BLaER1 treated with 17β-estradiol and CSF1 and Interleukin-3, amounts not matched to agents 10 nM and 100 nM (cell line): ENCODE measurements at regions not wholly inside any gene's neighbourhood (a gene's known extent, or its start where the extent isn't known, plus 50 kb on each side); places are given as distances from the start of the nearest gene placed in this dataset.

Source experiments
- H3K27ac ChIP-seq, 11 experiments: shearing (Covaris generic); formaldehyde crosslinking; 2 replicates each; pipeline ENCODE4 v1.8.1; 2022
- H3K27me3 ChIP-seq, 11 experiments: shearing (Covaris generic); formaldehyde crosslinking; 2 replicates each; pipeline ENCODE4 v1.8.1; 2022
- H3K36me3 ChIP-seq, 11 experiments: shearing (Covaris generic); formaldehyde crosslinking; 2 replicates each; pipeline ENCODE4 v1.8.1; 2022
- H3K4me1 ChIP-seq, 10 experiments: shearing (Covaris generic); formaldehyde crosslinking; 2 replicates each; pipeline ENCODE4 v1.8.1; 2022
- H3K4me2 ChIP-seq, 11 experiments: shearing (Covaris generic); formaldehyde crosslinking; 2 replicates each; pipeline ENCODE4 v1.8.1; 2022
- H3K4me3 ChIP-seq, 10 experiments: shearing (Covaris generic); formaldehyde crosslinking; 2 replicates each; pipeline ENCODE4 v1.8.1; 2022
- H3K9ac ChIP-seq, 11 experiments: shearing (Covaris generic); formaldehyde crosslinking; 2 replicates each; pipeline ENCODE4 v1.8.1; 2022
- H3K9me3 ChIP-seq, 11 experiments: shearing (Covaris generic); formaldehyde crosslinking; replicated peaks in 1 of 11; 2 replicates each; pipeline ENCODE4 v1.8.1; 2022
- H4K20me1 ChIP-seq, 11 experiments: shearing (Covaris generic); formaldehyde crosslinking; 2 replicates each; pipeline ENCODE4 v1.8.1; 2022
- Cebpa-rat ChIP-seq, 11 experiments: shearing (Covaris generic); IDR thresholded peaks; 2 replicates each; pipeline ENCODE4 v1.8.1; 2022

DNA sequence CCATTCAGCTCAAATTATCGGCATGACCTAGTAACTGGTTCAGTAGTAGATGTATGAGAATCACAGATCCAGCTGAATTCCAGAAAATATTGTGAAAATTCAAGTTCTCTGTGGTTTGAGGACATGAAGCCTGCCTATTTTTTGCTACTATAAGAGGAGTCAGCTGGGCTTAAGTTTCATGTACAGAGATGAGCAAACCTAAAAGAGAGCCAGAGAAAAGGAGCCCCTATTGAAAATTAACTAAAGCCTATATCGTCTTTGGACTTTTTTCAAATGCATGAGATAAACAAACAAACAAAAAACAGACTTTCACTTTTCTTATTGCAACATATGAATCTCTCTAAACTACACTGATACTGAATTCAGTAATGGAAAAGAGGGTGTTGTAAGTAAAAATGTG, 106.8 kb upstream of the SPRY2 start:
- H3K9me3 ChIP-seq, result peaks cover 14 to 31% (median 27%) of the 10 kb centered on the region in 11 experiments; a peak in 21 of 22 replicates
- H4K20me1 ChIP-seq, result no peaks in the 10 kb centered on the region
- TF ChIP-seq Cebpa-rat (IDR thresholded peaks at IDR 0.05), result no peak
- H3K9ac ChIP-seq, result peak overlapping the region in 2 of 11 experiments; percentile 23 to 74; a peak in 1 of 22 replicates
- peaks cover 67 to 83% (median 81%) of the 10 kb centered on the region in 10 experiments for H3K4me1 ChIP-seq
- H3K4me2 ChIP-seq, result peak overlapping the region in 8 of 11 experiments; percentile 48 to 81 (median 74); a peak in 13 of 22 replicates
- H3K36me3 ChIP-seq, result peaks cover 0 to 10% (median 0%) of the 10 kb centered on the region in 11 experiments; a peak in 4 of 22 replicates
- H3K27me3 ChIP-seq, result peaks cover 0 to 69% (median 0%) of the 10 kb centered on the region in 11 experiments; a peak in 5 of 22 replicates
- H3K4me3 ChIP-seq, result no peak overlapping the region
- H3K27ac ChIP-seq, result peak overlapping the region in 8 of 11 experiments; percentile 86 to 96 (median 92); a peak in 17 of 22 replicates

DNA sequence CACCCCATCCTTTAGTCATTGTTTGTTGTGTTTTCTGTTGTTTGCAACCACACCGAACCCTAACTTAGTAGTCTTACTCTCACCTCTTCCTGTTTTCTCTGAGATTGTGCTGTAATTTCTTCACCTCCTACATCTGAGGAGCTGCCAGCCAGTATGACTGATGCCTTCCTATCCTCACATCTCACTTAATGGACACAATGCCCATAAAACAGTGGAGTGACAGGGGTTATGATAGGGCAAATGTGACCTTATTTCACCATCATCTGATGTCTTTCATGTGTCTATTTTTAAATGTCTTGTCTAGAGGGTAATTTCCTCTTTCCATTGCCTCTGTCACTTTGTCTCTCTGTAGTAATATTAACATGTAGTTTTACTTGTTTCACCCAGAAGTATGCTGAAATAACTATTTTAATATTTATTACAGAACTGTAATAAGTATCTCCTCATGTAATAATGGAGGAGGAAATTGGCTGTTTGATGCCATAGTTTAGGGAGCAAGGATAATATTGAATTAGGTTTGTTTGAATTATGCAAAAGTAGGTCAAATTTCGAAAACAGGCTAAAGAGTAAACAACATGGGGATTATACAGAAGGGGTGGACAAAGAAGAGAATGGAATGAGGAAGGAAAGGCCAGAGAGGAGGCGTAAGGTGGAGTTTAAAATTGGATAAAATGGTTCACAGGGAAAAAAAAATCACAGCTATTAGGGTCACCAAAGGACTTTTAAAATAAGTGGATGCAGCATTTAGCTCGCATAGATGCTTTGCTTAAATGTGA, 103.5 kb upstream of the SPRY2 start:
- H3K4me3 ChIP-seq, result no peak overlapping the region
- H4K20me1 ChIP-seq, result no peaks in the 10 kb centered on the region
- H3K4me1 ChIP-seq, result peaks cover 50 to 75% (median 64%) of the 10 kb centered on the region in 10 experiments
- H3K9ac ChIP-seq, result peak overlapping the region; percentile 29 to 69 (median 48); a peak in 17 of 22 replicates
- peaks cover 0 to 43% (median 0%) of the 10 kb centered on the region in 11 experiments; a peak in 4 of 22 replicates for H3K27me3 ChIP-seq
- no peaks in the 10 kb centered on the region for H3K36me3 ChIP-seq
- H3K4me2 ChIP-seq, result peak overlapping the region; percentile 30 to 80 (median 65)
- TF ChIP-seq Cebpa-rat (IDR thresholded peaks at IDR 0.05), result peak in 3 of 11 experiments; percentile 33 to 56 (median 49); a peak in 2 of 22 replicates
- peaks cover 5 to 16% (median 10%) of the 10 kb centered on the region in 11 experiments; a peak in 18 of 22 replicates for H3K9me3 ChIP-seq
- H3K27ac ChIP-seq, result peak overlapping the region; percentile 64 to 88 (median 79); a peak in 21 of 22 replicates

DNA sequence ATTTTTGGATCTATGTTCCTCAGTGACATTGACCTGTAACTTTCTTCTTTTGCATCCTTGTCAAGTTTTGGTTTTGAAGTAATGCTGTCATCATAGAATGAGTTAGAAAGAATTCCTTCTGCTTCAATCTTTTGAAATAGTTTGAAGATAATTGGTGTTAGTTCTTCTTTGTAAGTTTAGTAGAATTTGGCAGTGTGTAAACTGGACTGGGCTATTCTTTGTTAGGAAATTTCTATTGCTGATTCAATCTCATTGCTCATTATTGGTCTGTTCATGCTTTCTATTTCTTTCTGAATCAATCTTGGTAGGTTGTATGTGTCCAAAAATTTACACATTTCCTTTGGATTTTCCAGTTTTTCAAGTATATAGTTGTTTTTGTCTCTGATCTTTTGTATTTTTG, 101.7 kb upstream of the SPRY2 start:
- peaks cover 0 to 24% (median 0%) of the 10 kb centered on the region in 11 experiments; a peak in 4 of 22 replicates for H3K27me3 ChIP-seq
- peak overlapping the region in 10 of 11 experiments; percentile 7 to 88 (median 77); a peak in 18 of 22 replicates for H3K27ac ChIP-seq
- H3K36me3 ChIP-seq, result no peaks in the 10 kb centered on the region
- H3K9ac ChIP-seq, result no peak overlapping the region; a peak in 2 of 22 replicates
- TF ChIP-seq Cebpa-rat (IDR thresholded peaks at IDR 0.05), result no peak
- peaks cover 0 to 14% (median 4%) of the 10 kb centered on the region in 11 experiments; a peak in 7 of 22 replicates for H3K9me3 ChIP-seq
- H3K4me2 ChIP-seq, result peak overlapping the region in 9 of 11 experiments; percentile 8 to 74 (median 41); a peak in 11 of 22 replicates
- peaks cover 32 to 57% (median 46%) of the 10 kb centered on the region in 10 experiments for H3K4me1 ChIP-seq
- no peak overlapping the region for H3K4me3 ChIP-seq
- no peaks in the 10 kb centered on the region for H4K20me1 ChIP-seq

DNA sequence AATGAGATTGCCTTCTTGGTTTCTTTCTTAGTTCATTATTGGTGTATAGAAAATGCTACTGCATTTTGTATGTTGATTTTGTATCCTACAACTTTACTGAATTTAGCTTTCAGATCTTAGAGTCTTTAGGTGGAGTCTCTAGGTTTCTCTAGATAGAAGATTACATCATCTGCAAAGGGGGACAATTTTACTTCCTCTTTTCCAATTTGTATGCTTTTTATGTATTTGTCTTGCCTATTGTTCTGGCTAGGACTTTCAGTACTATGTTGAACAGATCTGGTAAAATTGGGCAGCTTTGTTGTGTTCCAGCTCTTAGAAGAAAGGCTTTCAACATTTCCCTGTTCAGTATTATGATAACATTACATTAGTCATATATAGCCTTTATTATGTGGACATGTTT, 101.0 kb upstream of the SPRY2 start:
- H3K9ac ChIP-seq, result peak overlapping the region in 2 of 11 experiments; percentile 9 to 11; a peak in 3 of 22 replicates
- no peak overlapping the region for H3K4me3 ChIP-seq
- peaks cover 0 to 14% (median 4%) of the 10 kb centered on the region in 11 experiments; a peak in 7 of 22 replicates for H3K9me3 ChIP-seq
- no peaks in the 10 kb centered on the region for H4K20me1 ChIP-seq
- H3K36me3 ChIP-seq, result no peaks in the 10 kb centered on the region
- H3K27me3 ChIP-seq, result peaks cover 0 to 26% (median 0%) of the 10 kb centered on the region in 11 experiments; a peak in 4 of 22 replicates
- peak overlapping the region in 10 of 11 experiments; percentile 7 to 88 (median 77); a peak in 18 of 22 replicates for H3K27ac ChIP-seq
- H3K4me1 ChIP-seq, result peaks cover 32 to 54% (median 45%) of the 10 kb centered on the region in 10 experiments
- H3K4me2 ChIP-seq, result peak overlapping the region in 9 of 11 experiments; percentile 8 to 48 (median 34); a peak in 13 of 22 replicates
- 0 out of 22 replicates have a peak, but pooled peaks of 1 of the 11 experiments have one; percentile 21 for TF ChIP-seq Cebpa-rat (IDR thresholded peaks at IDR 0.05)

DNA sequence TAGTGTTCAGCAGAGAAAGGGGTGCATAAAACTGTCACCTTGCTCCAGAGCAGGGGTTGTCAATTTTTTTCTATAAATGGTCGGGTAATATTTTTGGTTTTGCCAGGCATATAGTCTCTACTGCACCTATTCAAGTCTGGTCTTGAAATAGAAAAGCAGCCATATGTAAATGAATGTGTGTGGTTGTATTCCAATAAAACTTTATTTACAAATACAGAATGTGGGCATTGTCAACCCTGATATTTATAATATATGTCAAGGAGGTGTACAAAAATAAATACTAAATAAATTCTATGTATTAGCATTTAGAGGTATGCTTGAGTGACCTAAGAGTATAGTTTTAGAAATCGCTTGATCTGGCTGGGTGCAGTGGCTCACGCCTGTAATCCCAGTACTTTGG, 97.6 kb upstream of the SPRY2 start:
- Histone ChIP-seq H3K9ac (no peak overlapping the region), H3K27me3 (peaks cover 0 to 11% (median 0%) of the 10 kb centered on the region in 11 experiments; a peak in 1 of 22 replicates), H3K27ac (no peak overlapping the region), H3K36me3 (no peaks in the 10 kb centered on the region), H3K4me3 (no peak overlapping the region), H3K4me1 (peaks cover 16 to 40% (median 32%) of the 10 kb centered on the region in 10 experiments), H4K20me1 (no peaks in the 10 kb centered on the region), H3K9me3 (peaks cover 0 to 14% (median 4%) of the 10 kb centered on the region in 11 experiments; a peak in 7 of 22 replicates), H3K4me2 (no peak overlapping the region)
- TF ChIP-seq Cebpa-rat (IDR thresholded peaks at IDR 0.05), result no peak

DNA sequence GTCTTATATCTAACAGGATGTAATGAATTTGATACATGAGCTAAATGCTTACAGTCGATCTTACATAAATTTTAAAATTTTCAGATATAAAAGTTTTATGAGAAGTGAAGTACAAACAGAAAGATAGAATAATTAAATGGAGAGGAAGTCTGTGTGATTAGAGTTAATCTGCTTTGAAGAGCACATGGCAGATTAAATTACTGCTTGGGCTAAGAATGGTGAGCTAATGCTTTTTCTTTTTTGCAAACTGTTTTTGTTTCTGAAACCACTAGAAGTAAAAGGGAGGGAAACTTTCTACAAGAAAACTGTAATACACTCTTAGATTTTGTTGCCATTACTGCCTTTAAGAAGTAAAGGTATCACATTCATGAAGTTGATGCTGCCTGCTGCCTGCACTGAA, 96.3 kb upstream of the SPRY2 start:
- Histone ChIP-seq H3K9ac (no peak overlapping the region), H3K4me1 (peaks cover 12 to 27% (median 19%) of the 10 kb centered on the region in 10 experiments; a peak in 19 of 20 replicates), H3K4me3 (no peak overlapping the region), H3K4me2 (no peak overlapping the region; a peak in 1 of 22 replicates), H3K9me3 (peaks cover 0 to 17% (median 7%) of the 10 kb centered on the region in 11 experiments; a peak in 19 of 22 replicates), H3K36me3 (no peaks in the 10 kb centered on the region), H3K27me3 (peaks cover 0 to 8% (median 0%) of the 10 kb centered on the region in 11 experiments; a peak in 1 of 22 replicates), H4K20me1 (no peaks in the 10 kb centered on the region), H3K27ac (no peak overlapping the region)
- TF ChIP-seq Cebpa-rat (IDR thresholded peaks at IDR 0.05), result no peak

DNA sequence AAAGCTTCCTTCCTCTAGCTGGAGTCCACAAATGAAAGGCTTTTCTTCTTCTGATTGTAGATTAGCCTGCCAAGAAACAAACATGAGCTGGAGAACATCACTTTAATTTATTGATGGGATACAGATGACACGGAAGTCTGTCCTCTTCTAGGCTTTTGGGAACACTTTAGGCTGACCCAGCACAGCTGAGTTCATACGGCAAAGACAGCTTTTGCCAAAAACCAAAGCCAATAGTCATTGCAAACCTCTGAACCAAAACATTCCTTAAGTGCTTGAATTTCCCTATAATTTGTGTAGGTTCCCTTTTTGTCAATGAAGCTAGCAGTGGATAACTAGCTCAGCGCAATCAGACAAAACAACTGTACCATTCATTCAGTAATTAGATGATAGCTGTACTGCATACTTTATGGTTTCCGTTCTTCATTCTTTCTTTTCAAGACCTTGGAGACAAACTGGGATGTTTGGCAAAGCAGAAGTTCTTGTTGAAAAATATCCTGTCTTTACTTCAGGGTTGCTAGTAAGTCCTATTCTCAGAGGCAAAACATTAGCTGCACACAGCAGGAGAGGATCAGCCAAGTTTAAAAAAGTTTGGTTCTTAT, 95.7 kb upstream of the SPRY2 start:
- Histone ChIP-seq H3K27ac (no peak overlapping the region; a peak in 1 of 22 replicates), H3K27me3 (peaks cover 0 to 8% (median 0%) of the 10 kb centered on the region in 11 experiments; a peak in 1 of 22 replicates), H3K4me2 (peak overlapping the region in 8 of 11 experiments; percentile 3 to 37 (median 22); a peak in 10 of 22 replicates), H3K9me3 (peaks cover 0 to 22% (median 12%) of the 10 kb centered on the region in 11 experiments; a peak in 20 of 22 replicates), H3K4me3 (no peak overlapping the region), H3K36me3 (no peaks in the 10 kb centered on the region), H4K20me1 (no peaks in the 10 kb centered on the region), H3K4me1 (peaks cover 9 to 22% (median 15%) of the 10 kb centered on the region in 10 experiments; a peak in 19 of 20 replicates), H3K9ac (no peak overlapping the region)
- no peak for TF ChIP-seq Cebpa-rat (IDR thresholded peaks at IDR 0.05)

DNA sequence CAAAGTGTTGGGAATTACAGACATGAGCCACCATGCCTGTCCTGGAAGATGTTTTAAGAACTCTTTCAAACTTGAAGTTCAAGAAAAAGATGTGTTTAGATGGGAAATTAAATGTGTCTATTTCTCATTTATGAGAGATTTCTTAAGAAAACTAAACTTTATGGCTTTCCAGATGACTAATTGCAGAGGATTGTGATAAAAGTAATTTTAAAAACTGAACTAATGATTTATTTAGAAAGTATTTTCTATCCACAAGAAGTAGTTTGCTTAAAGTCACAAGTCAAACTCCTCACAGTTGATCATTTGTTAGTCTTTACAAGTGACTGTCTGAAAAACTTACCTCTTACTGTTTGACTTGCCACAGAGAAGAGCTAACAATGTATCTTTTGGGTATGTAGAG, 89.6 kb upstream of the SPRY2 start:
- Histone ChIP-seq H4K20me1 (no peaks in the 10 kb centered on the region), H3K9me3 (peaks cover 0 to 23% (median 14%) of the 10 kb centered on the region in 11 experiments; a peak in 19 of 22 replicates), H3K27ac (no peak overlapping the region), H3K36me3 (no peaks in the 10 kb centered on the region), H3K4me1 (no peaks in the 10 kb centered on the region), H3K4me3 (no peak overlapping the region), H3K4me2 (no peak overlapping the region), H3K9ac (no peak overlapping the region), H3K27me3 (no peaks in the 10 kb centered on the region)
- no peak for TF ChIP-seq Cebpa-rat (IDR thresholded peaks at IDR 0.05)
